ENCODE measurements at regions not wholly inside any gene's neighbourhood (a gene's known extent, or its start where the extent isn't known, plus 50 kb on each side); places are given as distances from the start of the nearest gene placed in this dataset.
"Not testable (repeated sequence)": the region's sequence is repeated elsewhere in the genome, so short reads cannot be mapped to it uniquely, and the experiment has no call there.

DNA sequence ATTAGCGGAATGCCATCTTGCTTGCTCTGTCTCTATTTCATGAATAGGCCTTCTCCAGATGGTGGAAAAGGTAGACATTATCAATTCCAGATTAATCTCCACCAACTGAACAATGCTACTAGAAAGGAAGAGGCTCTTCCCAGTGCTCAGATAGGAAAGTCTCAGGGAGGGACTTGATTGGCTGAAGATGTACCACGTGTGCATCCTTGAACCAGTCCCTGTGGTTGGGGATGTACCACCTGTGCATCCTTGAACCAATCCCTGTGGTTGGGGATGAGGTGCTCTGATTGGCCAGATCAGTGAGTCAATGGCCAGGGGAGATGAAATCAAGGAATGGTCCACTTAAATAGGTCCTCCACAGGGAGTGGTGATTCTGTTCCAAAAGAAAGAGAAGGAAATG lies 246.2 kb downstream of the NPIPA7 start:
- DNase-seq = not testable (repeated sequence)

DNA sequence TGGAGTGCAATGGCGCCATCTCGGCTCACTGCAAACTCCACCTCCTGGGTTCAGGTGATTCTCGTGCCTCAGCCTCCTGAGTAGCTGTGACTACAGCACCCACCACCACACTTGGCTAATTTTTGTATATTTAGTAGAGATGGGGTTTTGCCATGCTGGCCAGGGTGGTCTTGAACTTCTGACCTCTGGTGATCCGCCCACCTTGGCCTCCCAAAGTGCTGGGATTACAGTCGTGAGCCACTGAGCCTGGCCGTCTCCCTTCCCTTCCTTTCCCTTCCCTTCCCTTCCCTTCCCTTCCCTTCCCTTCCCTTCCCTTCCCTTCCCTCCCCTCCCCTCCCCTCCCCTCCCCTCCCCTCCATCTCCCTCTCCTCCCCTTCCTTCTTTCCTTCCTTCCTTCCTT lies 248.9 kb downstream of the NPIPA7 start:
- DNase-seq = not testable (repeated sequence)

DNA sequence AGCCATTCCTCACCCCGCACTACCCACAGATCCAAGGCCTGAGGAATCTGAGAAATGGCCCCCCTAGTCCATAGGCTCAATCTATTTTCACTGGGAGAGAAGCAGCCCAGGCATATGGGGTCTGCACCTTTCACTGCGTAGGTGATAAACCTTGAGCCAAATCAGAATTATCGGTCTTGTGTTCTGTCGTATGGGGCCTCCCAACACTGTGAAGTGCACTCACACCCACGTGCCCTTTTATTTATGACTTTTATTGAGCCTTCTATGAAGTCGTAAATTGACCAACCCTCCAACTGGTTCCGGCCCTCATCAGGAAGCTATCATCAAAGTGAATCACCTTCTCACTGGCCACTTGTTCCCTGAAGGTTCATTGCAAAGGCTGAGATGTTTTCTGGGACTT lies 259.3 kb downstream of the NPIPA7 start:
- not testable (repeated sequence) for DNase-seq

DNA sequence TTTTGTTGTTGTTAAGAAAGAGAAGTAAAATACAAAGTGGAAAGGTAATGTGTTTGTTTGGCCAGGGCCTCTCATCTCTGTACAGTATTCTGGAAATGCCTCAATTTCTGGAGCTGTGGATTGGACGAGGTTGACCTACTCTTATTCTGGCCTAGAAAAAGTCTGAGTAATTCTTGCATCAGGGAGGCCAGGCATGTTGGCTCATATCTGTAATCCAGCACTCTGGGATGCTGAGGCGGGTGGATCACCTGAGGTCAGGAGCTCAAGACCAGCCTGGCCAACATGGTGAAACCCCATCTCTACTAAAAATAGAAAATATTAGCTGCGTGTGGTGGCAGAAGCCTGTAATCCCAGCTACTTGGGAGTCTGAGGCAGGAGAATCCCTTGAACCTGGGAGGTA lies 259.8 kb downstream of the NPIPA7 start:
- not testable (repeated sequence) for DNase-seq

GRCh38 chr16:16643828-16644227 lies 264.9 kb downstream of the NPIPA7 start:
- DNase-seq = not testable (repeated sequence)

DNA sequence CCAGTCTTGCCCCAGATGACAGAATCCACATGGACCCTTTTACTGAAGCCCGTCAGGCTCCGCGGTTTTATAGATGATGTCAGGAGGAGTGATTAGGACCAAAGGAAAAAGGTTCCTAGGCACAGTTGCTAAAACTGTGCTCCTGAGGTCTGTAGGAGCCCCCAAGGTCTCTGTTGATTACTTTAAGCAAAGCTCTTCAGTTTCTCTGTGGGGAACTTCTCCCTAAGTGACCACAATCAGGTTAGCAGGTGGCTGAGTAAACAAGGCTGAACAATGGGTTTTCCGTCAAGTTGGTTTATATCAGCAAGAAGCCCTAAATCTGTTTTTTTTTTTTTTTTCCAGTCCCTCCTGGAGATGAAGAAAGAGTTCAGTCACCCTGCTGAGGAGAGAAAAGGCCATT lies 269.1 kb downstream of the NPIPA7 start:
- not testable (repeated sequence) for DNase-seq

DNA sequence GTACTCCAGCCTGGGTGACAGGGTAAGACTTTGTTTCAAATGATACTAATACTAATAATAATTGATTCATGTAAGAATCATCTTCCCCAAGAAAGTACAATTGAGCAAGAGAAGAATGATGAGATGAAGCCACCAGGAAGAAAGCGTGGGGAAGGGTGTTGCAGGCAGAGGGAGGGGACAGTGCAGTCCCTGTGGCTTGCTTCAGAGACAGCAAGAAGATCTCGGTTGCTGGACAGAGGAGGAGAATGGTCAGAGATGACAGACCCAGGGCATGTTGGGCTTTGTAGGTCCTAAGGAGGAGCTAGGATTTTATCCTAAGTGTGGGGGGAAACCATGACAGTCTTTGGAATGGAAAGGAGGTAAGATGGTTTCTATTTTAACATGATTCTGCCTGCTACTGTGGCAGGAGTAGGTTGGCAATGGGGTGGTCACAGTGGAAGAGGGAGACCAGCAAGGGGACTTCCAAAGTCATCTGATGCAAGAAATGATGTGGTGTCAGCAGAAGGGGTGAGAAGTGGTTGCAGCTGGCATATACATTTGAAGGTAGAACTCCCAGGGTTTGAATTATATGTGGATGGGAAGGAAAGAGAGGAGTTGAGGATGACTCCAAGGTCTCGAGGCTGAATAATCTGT lies 293.4 kb downstream of the NPIPA7 start:
- not testable (repeated sequence) for DNase-seq

GRCh38 chr16:16674820-16675219 lies 295.9 kb downstream of the NPIPA7 start:
- not testable (repeated sequence) for DNase-seq

DNA sequence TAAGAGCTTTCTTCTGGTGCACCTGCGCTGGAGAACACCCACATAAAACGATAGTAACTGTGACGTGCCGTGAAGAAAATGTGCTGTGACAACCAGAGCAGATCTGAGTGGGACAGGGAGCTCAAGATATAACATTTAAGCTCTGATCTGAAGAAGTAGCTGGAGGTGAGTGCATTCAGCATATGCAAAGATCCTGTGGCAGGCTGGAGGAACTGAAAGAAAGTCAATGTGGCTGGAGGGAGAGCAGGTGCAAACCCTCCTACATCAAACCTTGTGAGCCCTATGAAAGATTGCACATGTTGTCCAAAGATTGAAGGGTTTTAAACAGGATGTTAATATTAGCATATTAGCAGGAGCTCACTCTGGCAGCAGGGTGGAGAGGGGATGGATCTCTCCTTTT lies 342.9 kb downstream of the NPIPA7 start:
- DNase-seq = not testable (repeated sequence)

- DNase-seq = not testable (repeated sequence)
Measured at GRCh38 chr16:16722666-16723065, 343.7 kb downstream of the NPIPA7 start.

- DNase-seq = not testable (repeated sequence)
Measured at GRCh38 chr16:16723819-16724519, 345.0 kb downstream of the NPIPA7 start.

- not testable (repeated sequence) for DNase-seq
Measured at GRCh38 chr16:16727048-16727447, 348.1 kb downstream of the NPIPA7 start.

DNA sequence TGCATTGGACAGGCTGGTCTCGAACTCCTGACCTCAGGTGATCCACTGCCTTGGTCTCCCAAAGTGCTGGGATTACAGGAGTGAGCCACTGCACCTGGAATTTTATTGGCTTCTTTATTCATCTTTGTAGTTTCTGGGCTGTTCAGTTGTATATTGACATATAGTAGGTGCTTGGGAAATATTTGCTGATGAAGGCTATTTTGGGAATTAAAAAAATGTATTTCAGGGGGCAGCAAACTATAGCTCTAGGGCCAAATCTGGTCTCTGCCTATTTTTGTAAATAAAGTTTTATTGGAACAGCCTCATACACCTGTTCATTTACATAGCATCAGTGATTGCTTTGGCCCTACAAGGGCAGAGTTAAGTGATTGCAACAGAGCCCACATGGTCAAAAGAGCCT lies 363.6 kb downstream of the NPIPA7 start:
- DNase-seq = not testable (repeated sequence)

DNA sequence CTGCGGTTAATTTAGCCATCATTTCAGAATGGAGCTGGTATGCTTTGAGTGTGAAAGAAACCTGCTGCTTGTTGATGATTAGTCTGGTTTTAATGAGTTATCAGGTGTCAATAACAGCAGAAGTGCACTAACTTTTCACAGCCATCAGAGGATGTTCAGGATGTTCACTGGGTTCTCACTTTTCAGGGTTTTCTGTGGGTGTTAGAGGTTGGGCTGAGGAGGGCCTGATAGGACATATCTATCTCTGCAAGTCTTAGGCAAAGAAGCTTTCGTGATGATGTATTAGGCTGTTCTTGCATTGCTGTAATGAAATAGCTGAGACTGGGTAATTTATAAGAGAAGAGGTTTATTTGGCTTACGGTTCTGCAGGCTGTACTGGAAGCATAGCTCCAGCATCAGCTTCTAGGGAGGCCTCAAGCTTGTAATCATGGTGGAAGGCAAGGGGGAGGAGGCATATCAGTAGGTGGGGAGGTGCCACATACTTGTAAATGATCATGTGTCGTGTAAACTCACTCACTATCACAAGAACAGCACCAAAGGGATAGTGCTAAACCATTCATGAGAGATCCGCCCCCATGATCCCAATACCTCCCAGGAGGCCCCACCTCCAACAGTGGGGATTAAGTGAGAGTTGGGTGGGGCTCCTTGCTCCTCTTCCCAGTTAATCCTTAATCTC lies 376.2 kb downstream of the NPIPA7 start:
- not testable (repeated sequence) for DNase-seq

- DNase-seq = no peak
Measured at GRCh38 chr16:16763449-16763848, 384.5 kb downstream of the NPIPA7 start.

DNA sequence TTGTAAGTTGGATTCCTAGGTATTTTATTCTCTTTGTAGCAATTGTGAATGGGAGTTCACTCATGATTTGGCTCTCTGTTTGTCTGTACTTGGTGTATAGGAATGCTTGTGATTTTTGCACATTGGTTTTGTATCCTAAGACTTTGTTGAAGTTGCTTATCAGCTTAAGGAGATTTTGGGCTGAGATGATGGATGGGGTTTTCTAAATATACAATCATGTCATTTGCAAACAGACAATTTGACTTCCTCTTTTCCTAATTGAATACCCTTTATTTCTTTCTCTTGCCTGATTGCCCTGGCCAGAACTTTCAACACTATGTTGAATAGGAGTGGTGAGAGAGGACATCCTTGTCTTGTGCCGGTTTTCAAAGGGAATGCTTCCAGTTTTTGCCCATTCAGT lies 391.8 kb downstream of the NPIPA7 start:
- DNase-seq = not testable (repeated sequence)

GRCh38 chr16:16774389-16774788 lies 395.4 kb downstream of the NPIPA7 start:
- DNase-seq = no peak

DNA sequence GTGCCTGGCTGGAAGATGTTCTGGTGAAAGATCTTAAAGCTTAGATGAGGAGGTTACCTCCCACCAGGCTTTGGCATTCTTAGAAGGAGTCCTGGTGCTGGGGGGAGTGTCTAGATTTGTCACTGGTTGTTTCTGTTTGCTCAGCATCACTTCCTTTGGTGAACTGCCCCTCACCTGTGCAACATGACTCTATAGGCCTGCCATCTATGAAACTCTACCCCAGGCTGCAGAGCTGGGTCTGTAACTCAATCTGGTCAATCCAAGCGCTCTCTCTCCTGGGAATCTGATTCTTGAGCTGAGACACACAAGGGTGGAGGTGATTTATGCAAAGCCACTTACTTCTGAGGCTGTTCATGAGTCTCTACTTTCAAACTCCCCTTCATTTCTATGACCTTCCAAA lies 399.4 kb downstream of the NPIPA7 start:
- DNase-seq = no peak

DNA sequence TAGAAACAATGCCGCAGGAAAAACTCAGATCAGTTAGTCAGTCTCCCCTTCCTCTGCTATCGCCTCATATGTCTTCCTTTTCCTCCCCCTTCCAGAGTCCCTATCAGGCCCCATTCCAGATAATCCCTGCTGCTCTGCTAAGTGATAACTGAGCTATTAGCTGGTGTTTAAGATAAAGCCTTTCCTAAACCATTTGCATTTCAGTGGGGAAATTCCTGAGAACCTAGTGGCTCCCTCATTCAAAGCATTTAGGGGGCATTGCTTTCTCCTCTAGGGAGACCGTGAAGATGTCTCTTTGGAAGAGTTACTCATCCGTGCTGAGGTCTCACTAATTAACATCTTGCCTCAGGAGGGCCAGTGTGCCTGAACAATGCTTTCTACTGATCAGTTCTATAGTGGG lies 401.6 kb downstream of the NPIPA7 start:
- no peak for DNase-seq

- DNase-seq = no peak
Measured at GRCh38 chr16:16782153-16782552, 403.2 kb downstream of the NPIPA7 start.

GRCh38 chr16:16788004-16788403 lies 409.1 kb downstream of the NPIPA7 start:
- no peak for DNase-seq

- DNase-seq = no peak
Measured at GRCh38 chr16:16790597-16790996, 411.7 kb downstream of the NPIPA7 start.

DNA sequence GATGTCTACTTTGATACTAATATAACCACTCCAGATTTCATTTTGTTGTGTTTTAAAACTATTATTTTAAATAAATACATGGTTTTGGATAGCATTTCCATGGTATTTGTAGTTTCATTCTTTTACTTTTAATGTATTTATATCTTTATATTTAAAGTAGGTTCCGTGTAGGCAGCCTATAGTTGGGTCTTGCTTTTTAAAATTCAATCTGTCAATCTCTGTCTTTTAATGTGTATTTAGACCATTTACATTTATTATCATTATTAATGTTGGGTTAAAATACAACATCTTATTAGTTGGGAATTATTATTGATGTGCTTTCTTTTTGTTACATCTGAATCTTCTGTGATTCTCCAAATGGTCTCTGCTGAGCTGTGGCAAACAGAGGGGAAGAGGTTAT lies 412.1 kb downstream of the NPIPA7 start:
- no peak for DNase-seq

DNA sequence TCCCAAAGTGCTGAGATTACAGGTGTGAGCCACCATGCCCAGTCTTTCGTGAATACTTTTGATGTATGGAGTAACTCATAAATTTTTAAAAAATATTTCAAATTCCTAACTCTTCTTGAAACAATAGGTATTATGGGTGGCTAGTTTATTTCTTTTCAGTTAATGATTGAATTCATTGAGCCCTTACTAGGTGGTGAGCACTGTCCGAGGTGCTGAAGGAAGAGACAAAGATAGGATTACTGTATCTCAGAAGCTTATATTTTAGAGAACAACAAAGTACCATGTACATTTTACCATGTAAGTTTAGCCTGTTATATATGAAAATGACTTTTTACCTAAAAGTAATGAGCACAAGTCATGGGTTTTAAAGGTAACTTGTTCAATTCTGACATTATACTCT lies 418.3 kb downstream of the NPIPA7 start:
- DNase-seq = no peak
